H1 (cell line): ENCODE measurements at regions not wholly inside any gene's neighbourhood (a gene's known extent, or its start where the extent isn't known, plus 50 kb on each side); places are given as distances from the start of the nearest gene placed in this dataset.

Source experiments
- CTCF ChIA-PET: fragments of 300-600 bp; sonication (Branson Sonifier 250); formaldehyde crosslinking; loops from one replicate; lab custom pipeline; 2021; ENCODE audit not compliant: partially characterized antibody; lab: Charles Lee
- POLR2A ChIA-PET: fragments of 300-600 bp; sonication (Branson Sonifier 250); formaldehyde crosslinking; loops from one replicate; lab custom pipeline; 2021; ENCODE audit warnings: inconsistent platforms; ENCODE audit not compliant: partially characterized antibody; lab: Charles Lee
- DNase-seq, 2 experiments: peaks; one replicate each; pipeline versions ENCODE4 v3.0.0 to v3.0.0-alpha.2; 2010 to 2022; ENCODE audit warnings: low spot score in 2 of 2, low read depth in 1 of 2, mixed read lengths in 1 of 2
- FAIRE-seq: peaks from 2 replicates; lab custom pipeline; 2011; peaks lifted over from hg19 to GRCh38; lab: Jason Lieb, UNC
- H2AFZ ChIP-seq: 2 replicates; pipeline ENCODE4 v1.8.1; 2012; ENCODE audit warnings: low read length, inconsistent platforms
- H2AK5ac ChIP-seq: 2 replicates; pipeline ENCODE4 v1.6.1; 2013; ENCODE audit warnings: low read depth, low read length
- H2BK120ac ChIP-seq: replicated peaks from 2 replicates; pipeline ENCODE3; 2013; ENCODE audit warnings: low read depth, low read length, inconsistent platforms
- H2BK12ac ChIP-seq: 2 replicates; pipeline ENCODE4 v1.6.1; 2013; ENCODE audit warnings: low read depth, low read length
- H2BK15ac ChIP-seq: 2 replicates; pipeline ENCODE4 v1.6.1; 2013; ENCODE audit warnings: low read length
- H2BK20ac ChIP-seq: 2 replicates; pipeline ENCODE4 v1.6.1; 2013; ENCODE audit warnings: low read length
- H2BK5ac ChIP-seq: 2 replicates; pipeline ENCODE4 v1.6.1; 2013; ENCODE audit warnings: low read depth, low read length
- H3K14ac ChIP-seq: 2 replicates; pipeline ENCODE4 v1.6.1; 2013; ENCODE audit warnings: inconsistent platforms; ENCODE audit not compliant: insufficient read length
- H3K18ac ChIP-seq: 2 replicates; pipeline ENCODE4 v1.6.1; 2013; ENCODE audit warnings: low read length; ENCODE audit errors: extremely low read depth
- H3K23ac ChIP-seq: 2 replicates; pipeline ENCODE4 v1.6.1; 2013; ENCODE audit warnings: inconsistent platforms; ENCODE audit not compliant: insufficient read length
- H3K23me2 ChIP-seq: 2 replicates; pipeline ENCODE4 v1.6.1; 2013; ENCODE audit warnings: low read depth, low read length
- H3K27ac ChIP-seq: 2 replicates; pipeline ENCODE4 v1.6.1; 2011; ENCODE audit warnings: low read depth, low read length, inconsistent platforms
- H3K27me3 ChIP-seq, 4 experiments: replicated peaks in 1 of 4; 1 replicate in 1 of 4; 2 replicates in 3 of 4; pipeline versions ENCODE4 v1.6.1 to v1.8.1; 2011 to 2013; ENCODE audit warnings: low read length in 3 of 4, mild to moderate bottlenecking in 3 of 4, inconsistent platforms in 2 of 4, mixed read lengths in 2 of 4, moderate library complexity in 1 of 4; ENCODE audit not compliant: control insufficient read depth in 3 of 4, insufficient read depth in 3 of 4; ENCODE audit errors: extremely low read depth in 1 of 4
- H3K36me3 ChIP-seq, 4 experiments: 2 replicates each; pipeline versions ENCODE4 v1.6.1 to v1.8.1; 2011 to 2013; ENCODE audit warnings: mild to moderate bottlenecking in 4 of 4, low read length in 3 of 4, moderate library complexity in 2 of 4, control low read depth in 1 of 4, inconsistent platforms in 1 of 4; ENCODE audit not compliant: insufficient read depth in 4 of 4, control insufficient read depth in 2 of 4
- H3K4ac ChIP-seq: replicated peaks from 2 replicates; pipeline ENCODE3; 2013; ENCODE audit warnings: low read length, low read depth, mixed read lengths, inconsistent platforms; ENCODE audit not compliant: insufficient read length
- H3K4me1 ChIP-seq, 4 experiments: replicated peaks in 1 of 4; 1 replicate in 1 of 4; 2 replicates in 3 of 4; pipeline versions ENCODE4 v1.6.1 to v1.8.1; 2011 to 2013; ENCODE audit warnings: low read length in 3 of 4, inconsistent platforms in 2 of 4, mixed read lengths in 1 of 4; ENCODE audit not compliant: insufficient read depth in 4 of 4, control insufficient read depth in 3 of 4
- H3K4me2 ChIP-seq, 2 experiments: 2 replicates each; pipeline versions ENCODE4 v1.6.1 to v1.8.1; 2011 to 2013; ENCODE audit warnings: low read depth in 2 of 2, low read length in 2 of 2, control low read depth in 1 of 2, inconsistent platforms in 1 of 2, mild to moderate bottlenecking in 1 of 2; ENCODE audit not compliant: insufficient read depth in 1 of 2
- H3K4me3 ChIP-seq, 4 experiments: fragments of 200-600, 300-600 bp in 1 of 4; sonication (generic), shearing (Covaris generic), sonication (Bioruptor Twin) in 1 of 4; 2 replicates each; pipeline versions ENCODE4 v1.5.1 to v1.8.1; 2011 to 2016; ENCODE audit warnings: low read length in 4 of 4, low read depth in 3 of 4, control low read depth in 2 of 4, inconsistent platforms in 2 of 4, mild to moderate bottlenecking in 2 of 4, mixed read lengths in 1 of 4, moderate library complexity in 1 of 4; ENCODE audit not compliant: insufficient read depth in 2 of 4; ENCODE audit errors: extremely low read depth in 1 of 4
- H3K56ac ChIP-seq: replicated peaks from 2 replicates; pipeline ENCODE3; 2013; ENCODE audit warnings: low read depth, mild to moderate bottlenecking, mixed read lengths, low read length, inconsistent platforms; ENCODE audit not compliant: insufficient read length
- H3K79me1 ChIP-seq: 2 replicates; pipeline ENCODE4 v1.6.1; 2013; ENCODE audit warnings: low read depth, low read length, control low read depth
- H3K79me2 ChIP-seq, 2 experiments: 2 replicates each; pipeline versions ENCODE4 v1.6.1 to v1.8.1; 2012 to 2013; ENCODE audit warnings: low read length in 2 of 2, mild to moderate bottlenecking in 2 of 2, inconsistent platforms in 1 of 2; ENCODE audit not compliant: insufficient read depth in 2 of 2, control insufficient read depth in 1 of 2
- H3K9ac ChIP-seq, 4 experiments: replicated peaks in 1 of 4; 1 replicate in 1 of 4; 2 replicates in 3 of 4; pipeline versions ENCODE4 v1.6.1 to v1.8.1; 2011 to 2013; ENCODE audit warnings: low read depth in 3 of 4, low read length in 3 of 4, control low read depth in 2 of 4, mild to moderate bottlenecking in 2 of 4, moderate library complexity in 2 of 4, inconsistent platforms in 1 of 4; ENCODE audit errors: extremely low read depth in 1 of 4
- H3K9me3 ChIP-seq, 2 experiments: 2 replicates each; pipeline versions ENCODE4 v1.6.1 to v1.8.1; 2012 to 2013; ENCODE audit warnings: mild to moderate bottlenecking in 2 of 2, moderate library complexity in 2 of 2, control low read depth in 1 of 2, inconsistent platforms in 1 of 2, low read depth in 1 of 2, low read length in 1 of 2, mixed read lengths in 1 of 2; ENCODE audit not compliant: insufficient read depth in 2 of 2
- H4K20me1 ChIP-seq, 2 experiments: replicated peaks in 1 of 2; 2 replicates each; pipeline versions ENCODE3 to v1.8.1; 2011 to 2013; ENCODE audit warnings: inconsistent platforms in 2 of 2, low read length in 2 of 2, mild to moderate bottlenecking in 1 of 2; ENCODE audit not compliant: insufficient read depth in 2 of 2, control insufficient read depth in 1 of 2
- H4K5ac ChIP-seq: 2 replicates; pipeline ENCODE4 v1.6.1; 2013; ENCODE audit warnings: low read length, low read depth, mixed read lengths, inconsistent platforms; ENCODE audit not compliant: insufficient read length
- H4K8ac ChIP-seq: 2 replicates; pipeline ENCODE4 v1.8.0; 2013; ENCODE audit warnings: mild to moderate bottlenecking, moderate library complexity, low read length, inconsistent platforms; ENCODE audit not compliant: insufficient read depth; ENCODE audit errors: extremely low read depth
- H4K91ac ChIP-seq: replicated peaks from 2 replicates; pipeline ENCODE3; 2013; ENCODE audit warnings: low read length, mixed read lengths, inconsistent platforms; ENCODE audit not compliant: insufficient read length
- ASH2L ChIP-seq: fragments of 200-600, 300-600 bp; sonication (generic); IDR thresholded peaks from one replicate; pipeline ENCODE4 v1.7.1; 2017; ENCODE audit warnings: low read length
- CTBP2 ChIP-seq: IDR thresholded peaks from 2 replicates; pipeline ENCODE4 v1.7.0; 2011; ENCODE audit warnings: borderline replicate concordance, mild to moderate bottlenecking, moderate library complexity, mixed read lengths, low read length; ENCODE audit not compliant: insufficient read depth, insufficient read length
- POU5F1 ChIP-seq: IDR thresholded peaks from 2 replicates; pipeline ENCODE4 v1.6.1; 2011; ENCODE audit warnings: low read depth, mild to moderate bottlenecking, low read length, moderate library complexity
- WGBS, 2 experiments: shearing (Covaris generic) in 1 of 2; methylation state at CpG; one replicate each; pipeline versions ENCODE4 v1.1.6 to v1.1.7; 2013 to 2015; ENCODE audit warnings: low lambda C conversion rate in 2 of 2, mixed read lengths in 2 of 2, inconsistent platforms in 1 of 2, low coverage in 1 of 2, missing lambda C conversion rate in 1 of 2; ENCODE audit not compliant: insufficient replicate concordance in 2 of 2, insufficient coverage in 1 of 2, insufficient read length in 1 of 2; ENCODE audit errors: extremely low coverage in 1 of 2, missing lambda C conversion rate in 1 of 2; 5-methylcytosine and 5-hydroxymethylcytosine counted together

GRCh38 chr13:40210865-40211585, 455.4 kb downstream of the FOXO1 start:
- Histone ChIP-seq H3K9ac (no peak overlapping the region), H4K8ac (no peak overlapping the region), H2AFZ (no peak overlapping the region), H3K27me3 (no peaks in the 10 kb centered on the region), H4K20me1 (no peaks in the 10 kb centered on the region), H3K18ac (no peak overlapping the region), H2BK120ac (no peak overlapping the region), H3K79me2 (no peaks in the 10 kb centered on the region; a peak in 1 of 4 replicates), H3K56ac (no peak overlapping the region), H2AK5ac (no peak overlapping the region), H3K4ac (no peak overlapping the region), H2BK12ac (no peak overlapping the region), H3K4me1 (no peaks in the 10 kb centered on the region), H3K4me3 (no peak overlapping the region), H4K5ac (no peak overlapping the region), H4K91ac (no peak overlapping the region), H3K23me2 (0 out of 2 replicates have a peak, but pooled peaks cover 1% of the 10 kb centered on the region), H3K9me3 (no peaks in the 10 kb centered on the region), H3K27ac (no peak overlapping the region), H2BK20ac (no peak overlapping the region), H2BK15ac (no peak overlapping the region), H2BK5ac (no peak overlapping the region), H3K14ac (no peak overlapping the region), H3K79me1 (no peaks in the 10 kb centered on the region), H3K36me3 (no peaks in the 10 kb centered on the region), H3K23ac (no peak overlapping the region), H3K4me2 (no peak overlapping the region)
- no peak for FAIRE-seq
- TF ChIP-seq ASH2L (no peak), CTBP2 (no peak), POU5F1 (no peak)
- ChIA-PET POLR2A (no interaction called here), CTCF (interaction anchor here (0.6 to 1.1 kb wide), 2 partner anchors 71 to 143 kb away, joined by 3 read pairs; no protein-coding TSS in a partner anchor)
- WGBS, 2 experiments: 85% methylated on average over 4 of the region's 4 CpGs; no CpG with 5 or more reads in 1 of the 2 experiments
- DNase-seq: no peak
